ENCODE measurements at regions not wholly inside any gene's neighbourhood (a gene's known extent, or its start where the extent isn't known, plus 50 kb on each side); places are given as distances from the start of the nearest gene placed in this dataset.

DNA sequence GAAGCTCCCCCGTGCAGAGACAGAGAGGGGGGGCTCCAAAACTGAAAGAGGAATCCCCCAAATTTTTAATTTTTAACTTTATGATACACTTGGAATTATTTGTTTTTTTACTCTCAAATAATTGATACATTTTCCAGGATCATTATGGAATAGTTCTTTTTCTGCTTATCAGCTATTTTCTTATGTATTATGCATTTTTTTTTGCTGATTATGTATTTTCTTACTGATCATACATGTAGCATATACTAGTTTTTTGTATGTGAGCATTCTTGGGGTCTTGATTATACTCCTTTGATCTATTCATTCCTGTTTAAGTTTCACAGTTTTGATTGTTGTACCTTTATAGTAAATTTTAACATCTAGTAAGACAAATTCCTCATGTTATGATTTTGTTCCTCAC, 55.5 kb upstream of the LDHB start:
- intact Hi-C loops (cut with DNase I), result no loop called here
- no peak for DNase-seq
- no peak overlapping the region for H3K27ac ChIP-seq
- no peaks in the 10 kb centered on the region for H3K27me3 ChIP-seq
- ATAC-seq, result no peak
- H3K36me3 ChIP-seq, result no peaks in the 10 kb centered on the region
- H3K9me3 ChIP-seq, result no peaks in the 10 kb centered on the region
- no peak overlapping the region for H3K4me3 ChIP-seq
- TF ChIP-seq, protein P1, sequence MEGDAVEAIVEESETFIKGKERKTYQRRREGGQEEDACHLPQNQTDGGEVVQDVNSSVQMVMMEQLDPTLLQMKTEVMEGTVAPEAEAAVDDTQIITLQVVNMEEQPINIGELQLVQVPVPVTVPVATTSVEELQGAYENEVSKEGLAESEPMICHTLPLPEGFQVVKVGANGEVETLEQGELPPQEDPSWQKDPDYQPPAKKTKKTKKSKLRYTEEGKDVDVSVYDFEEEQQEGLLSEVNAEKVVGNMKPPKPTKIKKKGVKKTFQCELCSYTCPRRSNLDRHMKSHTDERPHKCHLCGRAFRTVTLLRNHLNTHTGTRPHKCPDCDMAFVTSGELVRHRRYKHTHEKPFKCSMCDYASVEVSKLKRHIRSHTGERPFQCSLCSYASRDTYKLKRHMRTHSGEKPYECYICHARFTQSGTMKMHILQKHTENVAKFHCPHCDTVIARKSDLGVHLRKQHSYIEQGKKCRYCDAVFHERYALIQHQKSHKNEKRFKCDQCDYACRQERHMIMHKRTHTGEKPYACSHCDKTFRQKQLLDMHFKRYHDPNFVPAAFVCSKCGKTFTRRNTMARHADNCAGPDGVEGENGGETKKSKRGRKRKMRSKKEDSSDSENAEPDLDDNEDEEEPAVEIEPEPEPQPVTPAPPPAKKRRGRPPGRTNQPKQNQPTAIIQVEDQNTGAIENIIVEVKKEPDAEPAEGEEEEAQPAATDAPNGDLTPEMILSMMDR (IDR thresholded peaks at IDR 0.05), result no peak
- no peaks in the 10 kb centered on the region for H3K4me1 ChIP-seq

GRCh38 chr12:21710958-21711775, 53.5 kb upstream of the LDHB start:
- no peak for DNase-seq
- no peak overlapping the region for H3K27ac ChIP-seq
- TF ChIP-seq, protein P1 (IDR thresholded peaks at IDR 0.05), result no peak

More at GRCh38 chr12:21710958-21711775, 53.5 kb upstream of the LDHB start:
- intact Hi-C loops (cut with DNase I), result no loop called here
- H3K9me3 ChIP-seq, result no peaks in the 10 kb centered on the region
- no peaks in the 10 kb centered on the region for H3K36me3 ChIP-seq
- no peaks in the 10 kb centered on the region for H3K4me1 ChIP-seq
- peak; percentile 18 for ATAC-seq
- no peaks in the 10 kb centered on the region for H3K27me3 ChIP-seq
- no peak overlapping the region for H3K4me3 ChIP-seq
